ENCODE measurements at regions not wholly inside any gene's neighbourhood (a gene's known extent, or its start where the extent isn't known, plus 50 kb on each side); places are given as distances from the start of the nearest gene placed in this dataset.

GRCh38 chr2:866887-867286, 83.8 kb upstream of the SNTG2 start:
- no peak for TF ChIP-seq ZNF664 (tag by site-specific recombination; IDR thresholded peaks at IDR 0.05)
- TF ChIP-seq ZNF157 (tag by site-specific recombination; IDR thresholded peaks at IDR 0.05): no peak
- no peak for TF ChIP-seq ZNF555 (tag by site-specific recombination; conservative IDR thresholded peaks at IDR 0.05)
- TF ChIP-seq ZNF670 (tag by site-specific recombination; IDR thresholded peaks at IDR 0.05; ENCODE audit: low read depth): no peak
- TF ChIP-seq ZFP41 (tag by site-specific recombination; IDR thresholded peaks at IDR 0.05; ENCODE audit: borderline replicate concordance): no peak
- TF ChIP-seq ZFP3 (tag by site-specific recombination; IDR thresholded peaks at IDR 0.05; ENCODE audit: low read depth): no peak
- TF ChIP-seq ZNF544 (tag by site-specific recombination; IDR thresholded peaks at IDR 0.05): no peak
- TF ChIP-seq TCF7L2 (IDR thresholded peaks at IDR 0.05; ENCODE audit: borderline replicate concordance, low read depth, low read length): no peak
- POLR2A ChIA-PET: no interaction called here
- H3K4me3 ChIP-seq (ENCODE audit: low read depth, low read length): no peak overlapping the region
- H3K27ac ChIP-seq (ENCODE audit: extremely low read depth, low read depth, low read length): no peak overlapping the region
- CTCF ChIA-PET: interaction anchor here (0.7 kb wide), 1 partner anchor 678 kb away, joined by 3 read pairs; no protein-coding TSS in a partner anchor
- H3K9me3 ChIP-seq (ENCODE audit: control insufficient read depth, insufficient read depth, low read depth, low read length): no peaks in the 10 kb centered on the region
- H3K4me1 ChIP-seq (ENCODE audit: control insufficient read depth, insufficient read depth, low read length): no peaks in the 10 kb centered on the region
- H3K36me3 ChIP-seq (ENCODE audit: control insufficient read depth in 2 of 2, insufficient read depth in 1 of 2, low read length in 2 of 2): no peaks in the 10 kb centered on the region

- Histone ChIP-seq H3K36me3 (ENCODE audit: control insufficient read depth in 2 of 2, insufficient read depth in 1 of 2, low read length in 2 of 2) (no peaks in the 10 kb centered on the region), H3K27ac (ENCODE audit: extremely low read depth, low read depth, low read length) (no peak overlapping the region), H3K4me1 (ENCODE audit: control insufficient read depth, insufficient read depth, low read length) (no peaks in the 10 kb centered on the region), H3K4me3 (ENCODE audit: low read depth, low read length) (no peak overlapping the region), H3K9me3 (ENCODE audit: control insufficient read depth, insufficient read depth, low read depth, low read length) (no peaks in the 10 kb centered on the region)
- no peak for TF ChIP-seq ZNF704 (tag by site-specific recombination; IDR thresholded peaks at IDR 0.05)
- TF ChIP-seq SETDB1 (IDR thresholded peaks at IDR 0.05; ENCODE audit: insufficient read length, low read length): no peak
- no peak for TF ChIP-seq ZSCAN16 (tag by site-specific recombination; IDR thresholded peaks at IDR 0.05)
- CTCF ChIA-PET: interaction anchor here (0.7 kb wide), 1 partner anchor 679 kb away, joined by 3 read pairs; no protein-coding TSS in a partner anchor
- POLR2A ChIA-PET: no interaction called here
These were observed 84.5 kb upstream of the SNTG2 start for GRCh38 chr2:866009-866680.

GRCh38 chr2:864501-865106, 86.0 kb upstream of the SNTG2 start:
- ChIA-PET POLR2A (no interaction called here), CTCF (interaction anchor here (1.0 kb wide), 1 partner anchor 9 kb away, joined by 3 read pairs; no protein-coding TSS in a partner anchor)
- H3K9me3 ChIP-seq (ENCODE audit: control insufficient read depth, insufficient read depth, low read depth, low read length): no peaks in the 10 kb centered on the region
- no peak overlapping the region for H3K4me3 ChIP-seq (ENCODE audit: low read depth, low read length)
- no peaks in the 10 kb centered on the region for H3K4me1 ChIP-seq (ENCODE audit: control insufficient read depth, insufficient read depth, low read length)
- TF ChIP-seq ZNF248 (tag by site-specific recombination; IDR thresholded peaks at IDR 0.05) (no peak), GLIS1 (tag by site-specific recombination; IDR thresholded peaks at IDR 0.05) (no peak), ZNF362 (tag by site-specific recombination; IDR thresholded peaks at IDR 0.05) (no peak), IKZF3 (tag by site-specific recombination; IDR thresholded peaks at IDR 0.05) (no peak), ZSCAN16 (tag by site-specific recombination; IDR thresholded peaks at IDR 0.05) (no peak), ZXDB (tag by site-specific recombination; IDR thresholded peaks at IDR 0.05) (no peak), ZNF146 (tag by site-specific recombination; IDR thresholded peaks at IDR 0.05) (no peak), ZNF449 (tag by site-specific recombination; IDR thresholded peaks at IDR 0.05) (no peak)
- H3K36me3 ChIP-seq (ENCODE audit: control insufficient read depth in 2 of 2, insufficient read depth in 1 of 2, low read length in 2 of 2): no peaks in the 10 kb centered on the region
- H3K27ac ChIP-seq (ENCODE audit: extremely low read depth, low read depth, low read length): no peak overlapping the region
